Glutamatergic neuron (in vitro differentiated cells): ENCODE measurements at regions not wholly inside any gene's neighbourhood (a gene's known extent, or its start where the extent isn't known, plus 50 kb on each side); places are given as distances from the start of the nearest gene placed in this dataset.

Experiments used
- DNase-seq: peaks from one replicate; pipeline ENCODE4 v3.0.0; 2022
- H3K27ac Mint-ChIP-seq: one replicate; pipeline ENCODE4 v1.8.0; 2020; ENCODE audit warnings: mild to moderate bottlenecking, mixed read lengths, inconsistent platforms; ENCODE audit not compliant: unreplicated experiment
- H3K27me3 Mint-ChIP-seq: one replicate; pipeline ENCODE4 v1.8.0; 2020; ENCODE audit warnings: mild to moderate bottlenecking, moderate library complexity, mixed read lengths, inconsistent platforms; ENCODE audit not compliant: unreplicated experiment
- H3K36me3 Mint-ChIP-seq: one replicate; pipeline ENCODE4 v1.8.0; 2020; ENCODE audit warnings: mild to moderate bottlenecking, mixed read lengths, inconsistent platforms; ENCODE audit not compliant: unreplicated experiment
- H3K4me1 Mint-ChIP-seq: one replicate; pipeline ENCODE4 v1.8.0; 2020; ENCODE audit warnings: mild to moderate bottlenecking, low read depth, mixed read lengths, inconsistent platforms; ENCODE audit not compliant: unreplicated experiment
- H3K4me3 Mint-ChIP-seq: one replicate; pipeline ENCODE4 v1.8.0; 2020; ENCODE audit warnings: mild to moderate bottlenecking, mixed read lengths, inconsistent platforms; ENCODE audit not compliant: unreplicated experiment
- H3K9me3 Mint-ChIP-seq: one replicate; pipeline ENCODE4 v1.8.0; 2020; ENCODE audit warnings: mild to moderate bottlenecking, moderate library complexity, mixed read lengths, inconsistent platforms; ENCODE audit not compliant: unreplicated experiment
- TF ChIP-seq, protein P1 (sequence below): fragments of 200-600 bp; sonication (generic); IDR thresholded peaks from one replicate; pipeline ENCODE4 v1.5.0; 2021; ENCODE audit not compliant: partially characterized antibody, unreplicated experiment

GRCh38 chr1:106879538-106879937 is 176.9 kb upstream of the PRMT6 start:
- TF ChIP-seq, protein P1, sequence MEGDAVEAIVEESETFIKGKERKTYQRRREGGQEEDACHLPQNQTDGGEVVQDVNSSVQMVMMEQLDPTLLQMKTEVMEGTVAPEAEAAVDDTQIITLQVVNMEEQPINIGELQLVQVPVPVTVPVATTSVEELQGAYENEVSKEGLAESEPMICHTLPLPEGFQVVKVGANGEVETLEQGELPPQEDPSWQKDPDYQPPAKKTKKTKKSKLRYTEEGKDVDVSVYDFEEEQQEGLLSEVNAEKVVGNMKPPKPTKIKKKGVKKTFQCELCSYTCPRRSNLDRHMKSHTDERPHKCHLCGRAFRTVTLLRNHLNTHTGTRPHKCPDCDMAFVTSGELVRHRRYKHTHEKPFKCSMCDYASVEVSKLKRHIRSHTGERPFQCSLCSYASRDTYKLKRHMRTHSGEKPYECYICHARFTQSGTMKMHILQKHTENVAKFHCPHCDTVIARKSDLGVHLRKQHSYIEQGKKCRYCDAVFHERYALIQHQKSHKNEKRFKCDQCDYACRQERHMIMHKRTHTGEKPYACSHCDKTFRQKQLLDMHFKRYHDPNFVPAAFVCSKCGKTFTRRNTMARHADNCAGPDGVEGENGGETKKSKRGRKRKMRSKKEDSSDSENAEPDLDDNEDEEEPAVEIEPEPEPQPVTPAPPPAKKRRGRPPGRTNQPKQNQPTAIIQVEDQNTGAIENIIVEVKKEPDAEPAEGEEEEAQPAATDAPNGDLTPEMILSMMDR = no peak
- Mint-ChIP-seq H3K27me3 (no peaks in the 10 kb centered on the region), H3K36me3 (no peaks in the 10 kb centered on the region), H3K4me3 (no peak overlapping the region), H3K9me3 (no peaks in the 10 kb centered on the region), H3K4me1 (peaks cover 4% of the 10 kb centered on the region), H3K27ac (no peak overlapping the region)
- no peak for DNase-seq

GRCh38 chr1:106880226-106880625 is 176.2 kb upstream of the PRMT6 start:
- TF ChIP-seq, protein P1 = no peak
- peaks cover 4% of the 10 kb centered on the region for H3K4me1 Mint-ChIP-seq

GRCh38 chr1:106883208-106883607 is 173.3 kb upstream of the PRMT6 start:
- no peaks in the 10 kb centered on the region for H3K4me1 Mint-ChIP-seq
- H3K27me3 Mint-ChIP-seq = no peaks in the 10 kb centered on the region
- no peaks in the 10 kb centered on the region for H3K36me3 Mint-ChIP-seq
- TF ChIP-seq, protein P1 = no peak
- H3K9me3 Mint-ChIP-seq = no peaks in the 10 kb centered on the region
- H3K4me3 Mint-ChIP-seq = no peak overlapping the region
- no peak for DNase-seq
- H3K27ac Mint-ChIP-seq = no peak overlapping the region

More at GRCh38 chr1:106880226-106880625, 176.2 kb upstream of the PRMT6 start:
- H3K27ac Mint-ChIP-seq = no peak overlapping the region
- DNase-seq = no peak
- no peaks in the 10 kb centered on the region for H3K27me3 Mint-ChIP-seq
- H3K36me3 Mint-ChIP-seq = no peaks in the 10 kb centered on the region
- H3K9me3 Mint-ChIP-seq = no peaks in the 10 kb centered on the region
- H3K4me3 Mint-ChIP-seq = no peak overlapping the region

DNA sequence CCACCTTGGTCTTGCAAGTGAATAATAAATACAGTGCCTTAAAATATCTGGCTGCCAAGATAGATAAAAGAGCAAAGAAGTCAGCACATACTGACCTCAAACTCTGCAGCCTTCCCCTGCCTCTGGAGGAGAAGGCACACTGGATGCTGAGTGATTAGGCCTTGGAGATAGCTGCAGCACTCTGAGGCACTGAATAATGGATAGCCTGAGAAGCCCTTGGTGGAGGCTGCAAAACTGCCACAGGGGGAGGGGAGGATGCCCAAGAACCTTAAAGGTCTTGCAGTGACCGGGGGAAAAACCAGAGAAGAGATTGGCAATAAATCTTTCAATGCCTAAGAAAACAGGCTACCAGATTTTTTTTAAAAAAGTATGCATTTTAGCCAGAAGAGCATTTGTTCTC is 167.4 kb upstream of the PRMT6 start:
- H3K4me3 Mint-ChIP-seq = no peak overlapping the region
- no peak overlapping the region for H3K27ac Mint-ChIP-seq
- no peaks in the 10 kb centered on the region for H3K4me1 Mint-ChIP-seq
- no peaks in the 10 kb centered on the region for H3K9me3 Mint-ChIP-seq
- TF ChIP-seq, protein P1 = no peak
- H3K27me3 Mint-ChIP-seq = no peaks in the 10 kb centered on the region
- H3K36me3 Mint-ChIP-seq = no peaks in the 10 kb centered on the region
- peak; percentile 27 for DNase-seq

DNA sequence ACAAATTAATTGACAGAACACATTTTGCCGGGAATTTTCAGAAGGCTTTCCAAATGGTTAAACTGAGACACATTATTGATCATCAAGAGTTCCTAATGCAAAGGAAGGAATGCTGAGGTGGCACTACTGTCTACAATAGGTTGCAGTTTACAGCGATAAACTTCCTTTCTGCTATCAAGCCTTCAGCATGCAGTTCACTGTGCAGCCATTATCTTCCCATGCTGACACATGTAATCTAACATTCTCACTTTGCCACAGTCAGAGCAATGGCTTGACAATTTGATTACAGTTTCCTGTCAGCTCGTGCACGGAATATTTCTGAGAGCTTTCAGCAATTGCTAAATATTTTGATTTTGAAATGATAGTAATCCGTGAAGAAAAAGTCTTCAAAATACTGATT is 166.9 kb upstream of the PRMT6 start:
- Mint-ChIP-seq H3K4me3 (no peak overlapping the region), H3K36me3 (no peaks in the 10 kb centered on the region), H3K4me1 (no peaks in the 10 kb centered on the region), H3K9me3 (no peaks in the 10 kb centered on the region), H3K27me3 (no peaks in the 10 kb centered on the region), H3K27ac (no peak overlapping the region)
- TF ChIP-seq, protein P1 = no peak
- no peak for DNase-seq
